ENCODE measurements at regions not wholly inside any gene's neighbourhood (a gene's known extent, or its start where the extent isn't known, plus 50 kb on each side); places are given as distances from the start of the nearest gene placed in this dataset.

GRCh38 chr9:126218359-126219125 lies 108.1 kb upstream of the MVB12B start:
- DNase-seq (ENCODE audit: low read depth, low spot score), result no peak
- TF ChIP-seq CTCF (IDR thresholded peaks at IDR 0.05; ENCODE audit: low read depth, low read length), result no peak
- POLR2A ChIA-PET, result no interaction called here
- H3K9me3 ChIP-seq (ENCODE audit: control insufficient read depth, insufficient read depth, low read length), result peaks cover 11% of the 10 kb centered on the region; the same call in 1 of the 2 replicates
- H3K27me3 ChIP-seq (ENCODE audit: control insufficient read depth, insufficient read depth, low read length), result peaks cover 37% of the 10 kb centered on the region
- no peak overlapping the region for H3K4me3 ChIP-seq (ENCODE audit: low read depth, low read length)
- H3K27ac ChIP-seq (ENCODE audit: low read depth, low read length), result no peak overlapping the region
- CTCF ChIA-PET, result no interaction called here

GRCh38 chr9:126219166-126219565 lies 107.5 kb upstream of the MVB12B start:
- DNase-seq (ENCODE audit: low read depth, low spot score), result no peak
- ChIA-PET POLR2A (no interaction called here), CTCF (no interaction called here)
- Histone ChIP-seq H3K9me3 (ENCODE audit: control insufficient read depth, insufficient read depth, low read length) (peaks cover 11% of the 10 kb centered on the region; the same call in 1 of the 2 replicates), H3K27me3 (ENCODE audit: control insufficient read depth, insufficient read depth, low read length) (peaks cover 40% of the 10 kb centered on the region), H3K27ac (ENCODE audit: low read depth, low read length) (no peak overlapping the region), H3K4me3 (ENCODE audit: low read depth, low read length) (no peak overlapping the region)
- no peak for TF ChIP-seq CTCF (IDR thresholded peaks at IDR 0.05; ENCODE audit: low read depth, low read length)

- TF ChIP-seq CTCF (IDR thresholded peaks at IDR 0.05; ENCODE audit: low read depth, low read length), result no peak
- DNase-seq (ENCODE audit: low read depth, low spot score), result no peak
- no peak overlapping the region for H3K4me3 ChIP-seq (ENCODE audit: low read depth, low read length)
- peaks cover 44% of the 10 kb centered on the region for H3K27me3 ChIP-seq (ENCODE audit: control insufficient read depth, insufficient read depth, low read length)
- H3K9me3 ChIP-seq (ENCODE audit: control insufficient read depth, insufficient read depth, low read length), result peaks cover 11% of the 10 kb centered on the region; the same call in 1 of the 2 replicates
- ChIA-PET POLR2A (no interaction called here), CTCF (no interaction called here)
- H3K27ac ChIP-seq (ENCODE audit: low read depth, low read length), result no peak overlapping the region
Measured at GRCh38 chr9:126219648-126220063, 107.0 kb upstream of the MVB12B start.

GRCh38 chr9:126221480-126221879 lies 105.1 kb upstream of the MVB12B start:
- CTCF ChIA-PET, result interaction anchor here (0.6 to 1.7 kb wide), 2 partner anchors 8 to 21 kb away, joined by 3 to 6 read pairs; no protein-coding TSS in a partner anchor
- no peak for DNase-seq (ENCODE audit: low read depth, low spot score)
- Histone ChIP-seq H3K27ac (ENCODE audit: low read depth, low read length) (no peak overlapping the region), H3K4me3 (ENCODE audit: low read depth, low read length) (no peak overlapping the region), H3K9me3 (ENCODE audit: control insufficient read depth, insufficient read depth, low read length) (peaks cover 11% of the 10 kb centered on the region; the same call in 1 of the 2 replicates), H3K27me3 (ENCODE audit: control insufficient read depth, insufficient read depth, low read length) (peaks cover 54% of the 10 kb centered on the region)
- TF ChIP-seq CTCF (IDR thresholded peaks at IDR 0.05; ENCODE audit: low read depth, low read length), result no peak
- POLR2A ChIA-PET, result no interaction called here

- Histone ChIP-seq H3K27me3 (ENCODE audit: control insufficient read depth, insufficient read depth, low read length) (peaks cover 56% of the 10 kb centered on the region), H3K4me3 (ENCODE audit: low read depth, low read length) (no peak overlapping the region), H3K9me3 (ENCODE audit: control insufficient read depth, insufficient read depth, low read length) (peaks cover 11% of the 10 kb centered on the region; the same call in 1 of the 2 replicates), H3K27ac (ENCODE audit: low read depth, low read length) (no peak overlapping the region)
- POLR2A ChIA-PET, result no interaction called here
- no peak for TF ChIP-seq CTCF (IDR thresholded peaks at IDR 0.05; ENCODE audit: low read depth, low read length)
- CTCF ChIA-PET, result no interaction called here
- no peak for DNase-seq (ENCODE audit: low read depth, low spot score)
Measured at GRCh38 chr9:126222363-126222834, 104.2 kb upstream of the MVB12B start.

Measured in AG04450 (cell line).